ENCODE measurements at regions not wholly inside any gene's neighbourhood (a gene's known extent, or its start where the extent isn't known, plus 50 kb on each side); places are given as distances from the start of the nearest gene placed in this dataset.
A peak's percentile ranks its signal among the peaks of the same experiment; 100 is the strongest.

- Histone ChIP-seq H3K27ac (ENCODE audit: insufficient read depth, low read depth, low read length) (no peak overlapping the region), H3K36me3 (ENCODE audit: control insufficient read depth in 2 of 2, extremely low read depth in 1 of 2, insufficient read depth in 2 of 2, low read length in 2 of 2) (no peaks in the 10 kb centered on the region), H3K9me1 (replicated peaks; ENCODE audit: control insufficient read depth, extremely low read depth, insufficient read depth, low read length) (no peaks in the 10 kb centered on the region), H3K9me3 (replicated peaks; ENCODE audit: control insufficient read depth, insufficient read depth, low read length) (no peaks in the 10 kb centered on the region), H3K4me1 (ENCODE audit: control insufficient read depth, extremely low read depth, insufficient read depth, low read length) (no peaks in the 10 kb centered on the region), H2AFZ (ENCODE audit: low read depth, low read length) (no peak overlapping the region), H3K79me2 (ENCODE audit: control insufficient read depth, insufficient read depth, low read length) (no peaks in the 10 kb centered on the region), H3K4me2 (ENCODE audit: insufficient read depth, low read length) (no peak overlapping the region), H3K4me3 (replicated peaks in 1 of 3; ENCODE audit: insufficient read depth in 1 of 3, low read depth in 1 of 3, low read length in 3 of 3) (no peak overlapping the region), H3K9ac (replicated peaks; ENCODE audit: extremely low read depth, insufficient read depth, low read length) (no peak overlapping the region), H3K27me3 (ENCODE audit: control insufficient read depth in 2 of 2, insufficient read depth in 2 of 2, low read length in 2 of 2) (peaks cover 0 to 4% of the 10 kb centered on the region in 2 experiments), H4K20me1 (replicated peaks; ENCODE audit: control insufficient read depth, extremely low read depth, insufficient read depth, low read length) (no peaks in the 10 kb centered on the region)
- dilution Hi-C loops (cut with MboI; ENCODE audit: extremely low pct_ligation_motif_present, low sequenced_read_pairs), result no loop called here
- POLR2A ChIA-PET, result no interaction called here
- no TSS peak for BruUV-seq (replicated peaks)
- peak; percentile 6 for DNase-seq (ENCODE audit: low read depth, low spot score)
- CTCF ChIA-PET, result interaction anchor here (1.0 to 1.2 kb wide), 2 partner anchors 12 to 339 kb away, joined by 3 read pairs; no protein-coding TSS in a partner anchor
- no peak for FAIRE-seq
- TF ChIP-seq FOS (IDR thresholded peaks at IDR 0.05; ENCODE audit: borderline replicate concordance, insufficient read depth, low read length) (no peak), GATA2 (IDR thresholded peaks at IDR 0.05; ENCODE audit: insufficient read depth, insufficient read length, low read depth, low read length) (no peak), CTCF (IDR thresholded peaks at IDR 0.05; ENCODE audit: extremely low read depth in 1 of 2, insufficient read depth in 1 of 2, low read depth in 1 of 2, low read length in 2 of 2) (peak; percentile 30 to 44)
- intact Hi-C loops (cut with micrococcal nuclease), result loop anchor here (1.0 to 2.0 kb wide), 2 partner anchors 338 to 660 kb away; no protein-coding TSS in a partner anchor
These were observed 347.8 kb upstream of the PITX2 start for GRCh38 chr4:110970642-110971041.

DNA sequence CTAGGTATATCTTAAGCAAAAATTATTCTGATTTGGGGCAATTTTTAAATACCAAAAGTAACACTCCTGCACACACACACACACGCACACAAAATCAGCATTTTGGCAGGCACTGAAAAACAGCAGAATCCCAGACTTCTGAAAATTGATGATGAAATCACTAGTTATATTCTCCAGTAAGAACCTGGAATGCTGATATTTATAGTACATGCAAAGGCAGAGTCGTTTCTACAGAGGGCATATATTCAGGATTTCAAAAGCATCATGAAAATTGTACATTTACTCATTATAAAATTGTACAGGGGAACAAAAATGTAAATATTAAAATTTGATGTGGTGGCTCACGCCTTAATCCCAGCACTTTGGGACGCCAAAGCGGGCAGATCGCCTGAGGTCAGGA is 352.5 kb upstream of the PITX2 start:
- no peak overlapping the region for H3K9ac ChIP-seq (replicated peaks; ENCODE audit: extremely low read depth, insufficient read depth, low read length)
- no peaks in the 10 kb centered on the region for H3K9me3 ChIP-seq (replicated peaks; ENCODE audit: control insufficient read depth, insufficient read depth, low read length)
- no peaks in the 10 kb centered on the region for H4K20me1 ChIP-seq (replicated peaks; ENCODE audit: control insufficient read depth, extremely low read depth, insufficient read depth, low read length)
- no peaks in the 10 kb centered on the region for H3K4me1 ChIP-seq (ENCODE audit: control insufficient read depth, extremely low read depth, insufficient read depth, low read length)
- no TSS peak for BruUV-seq (replicated peaks)
- H3K9me1 ChIP-seq (replicated peaks; ENCODE audit: control insufficient read depth, extremely low read depth, insufficient read depth, low read length), result no peaks in the 10 kb centered on the region
- no peak overlapping the region for H3K4me2 ChIP-seq (ENCODE audit: insufficient read depth, low read length)
- ChIA-PET CTCF (no interaction called here), POLR2A (no interaction called here)
- H3K79me2 ChIP-seq (ENCODE audit: control insufficient read depth, insufficient read depth, low read length), result no peaks in the 10 kb centered on the region
- no peak overlapping the region for H2AFZ ChIP-seq (ENCODE audit: low read depth, low read length)
- no peaks in the 10 kb centered on the region for H3K36me3 ChIP-seq (ENCODE audit: control insufficient read depth in 2 of 2, extremely low read depth in 1 of 2, insufficient read depth in 2 of 2, low read length in 2 of 2)
- dilution Hi-C loops (cut with MboI; ENCODE audit: extremely low pct_ligation_motif_present, low sequenced_read_pairs) (no loop called here), intact Hi-C loops (cut with micrococcal nuclease) (no loop called here)
- FAIRE-seq (no peak), DNase-seq (ENCODE audit: low read depth, low spot score) (no peak)
- no peak overlapping the region for H3K27ac ChIP-seq (ENCODE audit: insufficient read depth, low read depth, low read length)
- H3K4me3 ChIP-seq (replicated peaks in 1 of 3; ENCODE audit: insufficient read depth in 1 of 3, low read depth in 1 of 3, low read length in 3 of 3), result no peak overlapping the region
- TF ChIP-seq FOS (IDR thresholded peaks at IDR 0.05; ENCODE audit: borderline replicate concordance, insufficient read depth, low read length) (no peak), POLR2AphosphoS5 (IDR thresholded peaks at IDR 0.05; ENCODE audit: insufficient read depth, low read depth, low read length) (no peak), POLR2A (IDR thresholded peaks at IDR 0.05; ENCODE audit: low read depth, low read length) (no peak), CTCF (IDR thresholded peaks at IDR 0.05; ENCODE audit: extremely low read depth in 1 of 2, insufficient read depth in 1 of 2, low read depth in 1 of 2, low read length in 2 of 2) (no peak), GATA2 (IDR thresholded peaks at IDR 0.05; ENCODE audit: insufficient read depth, insufficient read length, low read depth, low read length) (no peak), MYC (IDR thresholded peaks at IDR 0.05; ENCODE audit: low read depth, low read length) (no peak), JUN (IDR thresholded peaks at IDR 0.05; ENCODE audit: borderline replicate concordance, insufficient read depth, insufficient read length, low read depth) (no peak), EZH2 (IDR thresholded peaks at IDR 0.05; ENCODE audit: borderline replicate concordance, low read depth, low read length, severe bottlenecking) (no peak)
- TF ChIP-seq, protein P1, sequence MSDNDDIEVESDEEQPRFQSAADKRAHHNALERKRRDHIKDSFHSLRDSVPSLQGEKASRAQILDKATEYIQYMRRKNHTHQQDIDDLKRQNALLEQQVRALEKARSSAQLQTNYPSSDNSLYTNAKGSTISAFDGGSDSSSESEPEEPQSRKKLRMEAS (IDR thresholded peaks at IDR 0.05; ENCODE audit: insufficient read depth, insufficient read length), result no peak
- H3K27me3 ChIP-seq (ENCODE audit: control insufficient read depth in 2 of 2, insufficient read depth in 2 of 2, low read length in 2 of 2), result peaks cover 0 to 2% of the 10 kb centered on the region in 2 experiments

All from endothelial cell of umbilical vein (primary cell).